ENCODE measurements at regions not wholly inside any gene's neighbourhood (a gene's known extent, or its start where the extent isn't known, plus 50 kb on each side); places are given as distances from the start of the nearest gene placed in this dataset.

GRCh38 chr18:45325778-45326177 lies 289.5 kb upstream of the SLC14A2 start:
- H3K4me3 Mint-ChIP-seq (ENCODE audit: unreplicated experiment), result no peak overlapping the region
- H3K4me1 Mint-ChIP-seq (ENCODE audit: unreplicated experiment), result peaks cover 59% of the 10 kb centered on the region
- peaks cover 10% of the 10 kb centered on the region for H3K27me3 Mint-ChIP-seq (ENCODE audit: unreplicated experiment)
- H3K9me3 Mint-ChIP-seq (ENCODE audit: unreplicated experiment), result no peaks in the 10 kb centered on the region
- DNase-seq (ENCODE audit: extremely low spot score, unreplicated experiment), result no peak
- TF ChIP-seq CTCF (IDR thresholded peaks at IDR 0.05), result no peak
- no peak overlapping the region for H3K27ac Mint-ChIP-seq (ENCODE audit: unreplicated experiment)
- no peaks in the 10 kb centered on the region for H3K36me3 Mint-ChIP-seq (ENCODE audit: unreplicated experiment)

- Mint-ChIP-seq H3K36me3 (ENCODE audit: unreplicated experiment) (no peaks in the 10 kb centered on the region), H3K27me3 (ENCODE audit: unreplicated experiment) (peaks cover 10% of the 10 kb centered on the region), H3K4me1 (ENCODE audit: unreplicated experiment) (peaks cover 59% of the 10 kb centered on the region), H3K27ac (ENCODE audit: unreplicated experiment) (no peak overlapping the region), H3K4me3 (ENCODE audit: unreplicated experiment) (no peak overlapping the region), H3K9me3 (ENCODE audit: unreplicated experiment) (no peaks in the 10 kb centered on the region)
- no peak for DNase-seq (ENCODE audit: extremely low spot score, unreplicated experiment)
- TF ChIP-seq CTCF (IDR thresholded peaks at IDR 0.05), result no peak
These were observed 288.8 kb upstream of the SLC14A2 start for GRCh38 chr18:45326505-45326904.

- peaks cover 2% of the 10 kb centered on the region for H3K36me3 Mint-ChIP-seq (ENCODE audit: unreplicated experiment)
- H3K4me3 Mint-ChIP-seq (ENCODE audit: unreplicated experiment), result no peak overlapping the region
- no peaks in the 10 kb centered on the region for H3K9me3 Mint-ChIP-seq (ENCODE audit: unreplicated experiment)
- no peak for TF ChIP-seq CTCF (IDR thresholded peaks at IDR 0.05)
- peaks cover 64% of the 10 kb centered on the region for H3K4me1 Mint-ChIP-seq (ENCODE audit: unreplicated experiment)
- peaks cover 9% of the 10 kb centered on the region for H3K27me3 Mint-ChIP-seq (ENCODE audit: unreplicated experiment)
- DNase-seq (ENCODE audit: extremely low spot score, unreplicated experiment), result no peak
- peak overlapping the region; percentile 78 for H3K27ac Mint-ChIP-seq (ENCODE audit: unreplicated experiment)
These were observed 287.0 kb upstream of the SLC14A2 start for GRCh38 chr18:45328296-45328695.

GRCh38 chr18:45328811-45329210 lies 286.5 kb upstream of the SLC14A2 start:
- Mint-ChIP-seq H3K9me3 (ENCODE audit: unreplicated experiment) (no peaks in the 10 kb centered on the region), H3K27me3 (ENCODE audit: unreplicated experiment) (peaks cover 4% of the 10 kb centered on the region), H3K36me3 (ENCODE audit: unreplicated experiment) (peaks cover 2% of the 10 kb centered on the region), H3K4me3 (ENCODE audit: unreplicated experiment) (peak overlapping the region; percentile 12), H3K4me1 (ENCODE audit: unreplicated experiment) (peaks cover 59% of the 10 kb centered on the region), H3K27ac (ENCODE audit: unreplicated experiment) (peak overlapping the region; percentile 78)
- no peak for TF ChIP-seq CTCF (IDR thresholded peaks at IDR 0.05)
- DNase-seq (ENCODE audit: extremely low spot score, unreplicated experiment), result no peak

- no peak for DNase-seq (ENCODE audit: extremely low spot score, unreplicated experiment)
- no peak for TF ChIP-seq CTCF (IDR thresholded peaks at IDR 0.05)
- Mint-ChIP-seq H3K4me1 (ENCODE audit: unreplicated experiment) (peaks cover 55% of the 10 kb centered on the region), H3K4me3 (ENCODE audit: unreplicated experiment) (no peak overlapping the region), H3K9me3 (ENCODE audit: unreplicated experiment) (no peaks in the 10 kb centered on the region), H3K27me3 (ENCODE audit: unreplicated experiment) (peaks cover 4% of the 10 kb centered on the region), H3K36me3 (ENCODE audit: unreplicated experiment) (peaks cover 2% of the 10 kb centered on the region), H3K27ac (ENCODE audit: unreplicated experiment) (peak overlapping the region; percentile 78)
These were observed 286.0 kb upstream of the SLC14A2 start for GRCh38 chr18:45329316-45329715.

All from osteocyte (in vitro differentiated cells).